Urothelium cell line (cell line): ENCODE measurements at regions not wholly inside any gene's neighbourhood (a gene's known extent, or its start where the extent isn't known, plus 50 kb on each side); places are given as distances from the start of the nearest gene placed in this dataset.

ENCODE experiments used
- DNase-seq: peaks from one replicate; pipeline ENCODE4 v3.0.0; 2011; ENCODE audit warnings: low spot score, mixed read lengths
- FAIRE-seq: peaks from 2 replicates; lab custom pipeline; 2011; peaks lifted over from hg19 to GRCh38; lab: Jason Lieb, UNC

- no peak for FAIRE-seq
- no peak for DNase-seq
Observed at GRCh38 chr4:178856139-178856800, 1414.0 kb upstream of the AGA start.

GRCh38 chr4:178871476-178871875 is 1429.2 kb upstream of the AGA start:
- FAIRE-seq (no peak), DNase-seq (no peak)

- FAIRE-seq: no peak
- no peak for DNase-seq
Observed at GRCh38 chr4:178881937-178882336, 1439.7 kb upstream of the AGA start.

- DNase-seq: no peak
- FAIRE-seq: no peak
Observed at GRCh38 chr4:178894126-178894525, 1451.9 kb upstream of the AGA start.

GRCh38 chr4:178899084-178899483 is 1456.8 kb upstream of the AGA start:
- FAIRE-seq: no peak
- no peak for DNase-seq

- FAIRE-seq (no peak), DNase-seq (no peak)
Observed at GRCh38 chr4:178917756-178918155, 1475.5 kb upstream of the AGA start.

GRCh38 chr4:178937130-178937529 is 1494.9 kb upstream of the AGA start:
- no peak for FAIRE-seq
- DNase-seq: peak; percentile 35

GRCh38 chr4:178941975-178942374 is 1499.7 kb upstream of the AGA start:
- FAIRE-seq: no peak
- no peak for DNase-seq

- FAIRE-seq: peak; percentile 99
- DNase-seq: no peak
Observed at GRCh38 chr4:178953447-178954120, 1511.3 kb upstream of the AGA start.

- FAIRE-seq: no peak
- DNase-seq: no peak
Observed at GRCh38 chr4:178955614-178956013, 1513.4 kb upstream of the AGA start.

GRCh38 chr4:178958725-178959440 is 1516.6 kb upstream of the AGA start:
- FAIRE-seq: no peak
- DNase-seq: no peak

- no peak for DNase-seq
- FAIRE-seq: no peak
Observed at GRCh38 chr4:178963446-178964045, 1521.3 kb upstream of the AGA start.

- FAIRE-seq (no peak), DNase-seq (no peak)
Observed at GRCh38 chr4:178966644-178967043, 1524.4 kb upstream of the AGA start.

GRCh38 chr4:178970433-178971140 is 1528.3 kb upstream of the AGA start:
- DNase-seq (no peak), FAIRE-seq (no peak)

GRCh38 chr4:178976861-178977260 is 1534.6 kb upstream of the AGA start:
- FAIRE-seq: no peak
- no peak for DNase-seq

GRCh38 chr4:178993306-178993705 is 1551.1 kb upstream of the AGA start:
- FAIRE-seq (no peak), DNase-seq (no peak)

- DNase-seq (no peak), FAIRE-seq (no peak)
Observed at GRCh38 chr4:179001918-179002317, 1559.7 kb upstream of the AGA start.

- DNase-seq (no peak), FAIRE-seq (no peak)
Observed at GRCh38 chr4:179007755-179008154, 1565.5 kb upstream of the AGA start.

- no peak for DNase-seq
- no peak for FAIRE-seq
Observed at GRCh38 chr4:179017581-179017980, 1575.3 kb upstream of the AGA start.

GRCh38 chr4:179027569-179027968 is 1585.3 kb upstream of the AGA start:
- no peak for FAIRE-seq
- DNase-seq: no peak

GRCh38 chr4:179028321-179028720 is 1586.1 kb upstream of the AGA start:
- DNase-seq: no peak
- no peak for FAIRE-seq
